A673 (cell line): ENCODE measurements at regions not wholly inside any gene's neighbourhood (a gene's known extent, or its start where the extent isn't known, plus 50 kb on each side); places are given as distances from the start of the nearest gene placed in this dataset.

ENCODE experiments used
- CTCF ChIP-seq: fragments of 300-800, 200-600 bp; sonication (generic); conservative IDR thresholded peaks from 2 replicates; pipeline ENCODE4 v1.5.1; 2017; ENCODE audit warnings: low read depth, mild to moderate bottlenecking, antibody characterized with exemption, low read length, moderate library complexity, mixed read lengths
- EZH2 ChIP-seq: fragments of 200-600 bp; sonication (generic); IDR thresholded peaks from 2 replicates; pipeline ENCODE4 v1.6.1; 2017; ENCODE audit warnings: borderline replicate concordance, low read depth, mild to moderate bottlenecking, mixed read lengths, antibody characterized with exemption, low read length; ENCODE audit not compliant: poor library complexity, severe bottlenecking

DNA sequence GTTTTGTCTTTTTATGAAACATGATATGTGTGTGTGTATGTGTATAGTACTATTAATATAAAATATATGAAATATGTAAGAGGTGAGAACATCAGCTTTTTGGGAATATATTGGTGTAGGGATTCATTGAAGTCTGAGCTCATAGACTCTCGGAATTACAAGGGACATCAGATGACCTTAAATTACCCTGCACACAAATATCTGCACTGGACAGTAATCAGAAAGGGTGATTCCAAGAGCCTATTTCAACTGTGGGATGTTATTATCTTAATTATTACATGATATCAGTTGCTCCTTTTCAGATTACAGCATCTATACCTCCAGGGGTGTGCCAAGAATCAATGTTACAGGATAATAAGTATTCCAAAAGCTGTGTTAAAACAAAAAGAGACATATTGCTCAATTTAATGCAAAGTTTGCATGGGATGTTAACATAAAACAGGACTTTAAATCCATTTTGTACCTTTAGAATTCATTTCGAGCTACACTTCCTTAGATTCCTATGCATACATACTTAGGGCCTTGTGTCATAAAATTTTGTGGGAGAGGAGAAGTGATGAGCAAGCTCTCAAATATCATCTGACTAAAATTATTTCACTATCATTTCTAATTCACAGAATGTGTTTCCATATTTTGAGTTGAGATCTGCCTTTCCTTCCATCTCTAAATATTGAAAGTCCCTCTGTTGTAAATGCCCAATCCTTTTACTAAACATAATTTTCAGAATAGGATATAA lies 365.2 kb downstream of the BRINP1 start:
- TF ChIP-seq EZH2 (no peak), CTCF (no peak)
